AG08395 (cell line): ENCODE measurements at regions not wholly inside any gene's neighbourhood (a gene's known extent, or its start where the extent isn't known, plus 50 kb on each side); places are given as distances from the start of the nearest gene placed in this dataset.
"Not testable (repeated sequence)": the region's sequence is repeated elsewhere in the genome, so short reads cannot be mapped to it uniquely, and the experiment has no call there.

Experiments used
- DNase-seq: peaks from one replicate; pipeline ENCODE4 v3.0.0; 2012; ENCODE audit warnings: mixed read lengths, low spot score

- no peak for DNase-seq
Observed at GRCh38 chr12:116687888-116688287, 50.0 kb downstream of the SPRING1 start.

GRCh38 chr12:116684891-116685290 lies 53.0 kb downstream of the SPRING1 start:
- DNase-seq: no peak

- DNase-seq: no peak
Observed at GRCh38 chr12:116677202-116677661, 60.6 kb downstream of the SPRING1 start.

GRCh38 chr12:116675339-116676107 lies 62.3 kb downstream of the SPRING1 start:
- DNase-seq: no peak

GRCh38 chr12:116674643-116675183 lies 63.2 kb downstream of the SPRING1 start:
- DNase-seq: no peak

- DNase-seq: no peak
Observed at GRCh38 chr12:116673681-116674111, 64.2 kb downstream of the SPRING1 start.

GRCh38 chr12:116672842-116673516 lies 64.9 kb downstream of the SPRING1 start:
- no peak for DNase-seq

- DNase-seq: no peak
Observed at GRCh38 chr12:116672010-116672409, 65.9 kb downstream of the SPRING1 start.

- no peak for DNase-seq
Observed at GRCh38 chr12:116670859-116671258, 67.0 kb downstream of the SPRING1 start.

GRCh38 chr12:116667752-116668151 lies 70.1 kb downstream of the SPRING1 start:
- DNase-seq: no peak

GRCh38 chr12:116666829-116667228 lies 71.0 kb downstream of the SPRING1 start:
- not testable (repeated sequence) for DNase-seq

- DNase-seq: no peak
Observed at GRCh38 chr12:116666305-116666673, 71.6 kb downstream of the SPRING1 start.

- no peak for DNase-seq
Observed at GRCh38 chr12:116665666-116666304, 72.1 kb downstream of the SPRING1 start.

- no peak for DNase-seq
Observed at GRCh38 chr12:116664085-116664484, 73.8 kb downstream of the SPRING1 start.

GRCh38 chr12:116662612-116663144 lies 75.2 kb downstream of the SPRING1 start:
- DNase-seq: peak; percentile 43

- no peak for DNase-seq
Observed at GRCh38 chr12:116661341-116661740, 76.5 kb downstream of the SPRING1 start.

GRCh38 chr12:116660740-116661139 lies 77.1 kb downstream of the SPRING1 start:
- not testable (repeated sequence) for DNase-seq

GRCh38 chr12:116659771-116660481 lies 77.9 kb downstream of the SPRING1 start:
- DNase-seq: no peak

- no peak for DNase-seq
Observed at GRCh38 chr12:116657921-116658495, 79.9 kb downstream of the SPRING1 start.

- no peak for DNase-seq
Observed at GRCh38 chr12:116656306-116656705, 81.6 kb downstream of the SPRING1 start.

GRCh38 chr12:116654226-116654743 lies 83.6 kb downstream of the SPRING1 start:
- no peak for DNase-seq
